Epithelial cell of proximal tubule (primary cell): ENCODE measurements at regions not wholly inside any gene's neighbourhood (a gene's known extent, or its start where the extent isn't known, plus 50 kb on each side); places are given as distances from the start of the nearest gene placed in this dataset.
A peak's percentile ranks its signal among the peaks of the same experiment; 100 is the strongest.

Experiments used
- DNase-seq: peaks from one replicate; pipeline ENCODE4 v3.0.0-alpha.2; 2011; ENCODE audit warnings: low read depth
- H3K4me3 ChIP-seq: 2 replicates; pipeline ENCODE4 v1.5.1; 2011; ENCODE audit warnings: low read depth, mild to moderate bottlenecking, low read length
- CTCF ChIP-seq: conservative IDR thresholded peaks from 2 replicates; pipeline ENCODE4 v1.5.1; 2012; ENCODE audit warnings: low read depth, mild to moderate bottlenecking, low read length

GRCh38 chr2:239535413-239536144 lies 134.8 kb upstream of the HDAC4 start:
- TF ChIP-seq CTCF = no peak
- no peak for DNase-seq
- H3K4me3 ChIP-seq = no peak overlapping the region

GRCh38 chr2:239534581-239535412 lies 134.0 kb upstream of the HDAC4 start:
- TF ChIP-seq CTCF = no peak
- no peak overlapping the region for H3K4me3 ChIP-seq

GRCh38 chr2:239533569-239534316 lies 132.9 kb upstream of the HDAC4 start:
- H3K4me3 ChIP-seq = no peak overlapping the region
- no peak for DNase-seq
- no peak for TF ChIP-seq CTCF

More at GRCh38 chr2:239534581-239535412, 134.0 kb upstream of the HDAC4 start:
- DNase-seq = no peak

GRCh38 chr2:239532859-239533258 lies 132.0 kb upstream of the HDAC4 start:
- no peak for TF ChIP-seq CTCF
- H3K4me3 ChIP-seq = no peak overlapping the region
- DNase-seq = peak; percentile 13

GRCh38 chr2:239532250-239532649 lies 131.4 kb upstream of the HDAC4 start:
- DNase-seq = no peak
- TF ChIP-seq CTCF = no peak
- H3K4me3 ChIP-seq = no peak overlapping the region

- no peak overlapping the region for H3K4me3 ChIP-seq
- no peak for DNase-seq
- no peak for TF ChIP-seq CTCF
Measured at GRCh38 chr2:239531456-239532241, 130.8 kb upstream of the HDAC4 start.
